ENCODE measurements at regions not wholly inside any gene's neighbourhood (a gene's known extent, or its start where the extent isn't known, plus 50 kb on each side); places are given as distances from the start of the nearest gene placed in this dataset.
A peak's percentile ranks its signal among the peaks of the same experiment; 100 is the strongest.

- ATAC-seq (ENCODE audit: low FRiP score), result no peak
- TF ChIP-seq, protein P1, sequence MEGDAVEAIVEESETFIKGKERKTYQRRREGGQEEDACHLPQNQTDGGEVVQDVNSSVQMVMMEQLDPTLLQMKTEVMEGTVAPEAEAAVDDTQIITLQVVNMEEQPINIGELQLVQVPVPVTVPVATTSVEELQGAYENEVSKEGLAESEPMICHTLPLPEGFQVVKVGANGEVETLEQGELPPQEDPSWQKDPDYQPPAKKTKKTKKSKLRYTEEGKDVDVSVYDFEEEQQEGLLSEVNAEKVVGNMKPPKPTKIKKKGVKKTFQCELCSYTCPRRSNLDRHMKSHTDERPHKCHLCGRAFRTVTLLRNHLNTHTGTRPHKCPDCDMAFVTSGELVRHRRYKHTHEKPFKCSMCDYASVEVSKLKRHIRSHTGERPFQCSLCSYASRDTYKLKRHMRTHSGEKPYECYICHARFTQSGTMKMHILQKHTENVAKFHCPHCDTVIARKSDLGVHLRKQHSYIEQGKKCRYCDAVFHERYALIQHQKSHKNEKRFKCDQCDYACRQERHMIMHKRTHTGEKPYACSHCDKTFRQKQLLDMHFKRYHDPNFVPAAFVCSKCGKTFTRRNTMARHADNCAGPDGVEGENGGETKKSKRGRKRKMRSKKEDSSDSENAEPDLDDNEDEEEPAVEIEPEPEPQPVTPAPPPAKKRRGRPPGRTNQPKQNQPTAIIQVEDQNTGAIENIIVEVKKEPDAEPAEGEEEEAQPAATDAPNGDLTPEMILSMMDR (IDR thresholded peaks at IDR 0.05), result no peak
- DNase-seq (ENCODE audit: low spot score), result no peak
These were observed 64.3 kb upstream of the IER5L start for GRCh38 chr9:129242191-129242941.

GRCh38 chr9:129241725-129242124 is 63.7 kb upstream of the IER5L start:
- DNase-seq (ENCODE audit: low spot score) (no peak), ATAC-seq (ENCODE audit: low FRiP score) (no peak)
- TF ChIP-seq, protein P1 (IDR thresholded peaks at IDR 0.05), result no peak

DNA sequence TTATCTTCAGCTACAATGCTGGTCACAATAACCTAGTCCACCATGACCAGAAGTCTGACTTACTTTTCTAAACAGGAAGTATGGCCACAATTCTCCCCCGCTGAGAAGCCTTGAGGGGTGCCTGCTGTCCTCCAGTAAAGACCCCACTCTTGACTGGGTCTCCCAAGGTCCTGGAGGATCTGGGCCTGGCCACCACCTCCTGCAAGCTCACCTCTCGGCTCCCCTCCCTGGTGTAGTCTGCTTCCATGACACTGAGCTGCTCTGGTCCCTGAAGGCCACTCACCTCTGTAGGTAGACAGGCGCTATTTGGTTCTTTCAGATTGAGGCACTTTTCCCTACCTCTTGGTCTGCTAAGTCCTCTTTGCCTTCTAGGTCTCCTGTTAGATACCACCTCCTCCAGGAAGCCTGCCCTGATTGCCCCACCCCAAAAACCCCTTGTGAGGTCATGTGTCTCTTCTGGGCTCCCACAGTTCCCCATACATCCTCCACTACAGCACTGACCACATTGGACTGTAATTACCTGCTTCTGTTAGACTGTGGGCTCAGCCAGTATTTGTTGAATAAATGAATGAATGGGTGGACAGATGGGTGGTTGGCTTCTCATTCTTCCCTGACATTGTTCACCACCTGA is 62.6 kb upstream of the IER5L start:
- DNase-seq (ENCODE audit: low spot score) (no peak), ATAC-seq (ENCODE audit: low FRiP score) (no peak)
- TF ChIP-seq, protein P1 (IDR thresholded peaks at IDR 0.05), result no peak

- ATAC-seq (ENCODE audit: low FRiP score), result no peak
These were observed 62.0 kb upstream of the IER5L start for GRCh38 chr9:129239946-129240490.

DNA sequence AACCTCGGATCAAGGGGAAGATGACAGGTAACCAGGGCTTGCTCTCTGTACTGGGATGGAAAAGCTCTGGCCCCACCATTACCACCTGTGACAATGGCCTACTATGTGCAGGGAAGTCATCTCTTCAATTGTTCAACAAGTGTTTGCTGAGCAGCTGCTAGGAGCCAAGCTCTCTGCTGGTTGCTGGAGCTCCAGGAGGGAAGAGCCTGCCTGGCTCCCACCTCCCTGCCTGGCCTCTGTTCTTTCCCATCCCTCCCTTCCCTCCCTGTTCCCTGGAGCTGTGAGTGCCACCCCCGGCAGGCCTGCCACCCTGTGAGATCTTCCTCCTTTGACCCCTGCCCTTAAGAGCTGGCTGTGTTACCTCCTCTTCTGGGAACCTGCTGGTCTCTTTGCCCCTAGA is 59.7 kb upstream of the IER5L start:
- ATAC-seq (ENCODE audit: low FRiP score), result no peak

More at GRCh38 chr9:129239946-129240490, 62.0 kb upstream of the IER5L start:
- TF ChIP-seq, protein P1 (IDR thresholded peaks at IDR 0.05), result no peak
- no peak for DNase-seq (ENCODE audit: low spot score)

DNA sequence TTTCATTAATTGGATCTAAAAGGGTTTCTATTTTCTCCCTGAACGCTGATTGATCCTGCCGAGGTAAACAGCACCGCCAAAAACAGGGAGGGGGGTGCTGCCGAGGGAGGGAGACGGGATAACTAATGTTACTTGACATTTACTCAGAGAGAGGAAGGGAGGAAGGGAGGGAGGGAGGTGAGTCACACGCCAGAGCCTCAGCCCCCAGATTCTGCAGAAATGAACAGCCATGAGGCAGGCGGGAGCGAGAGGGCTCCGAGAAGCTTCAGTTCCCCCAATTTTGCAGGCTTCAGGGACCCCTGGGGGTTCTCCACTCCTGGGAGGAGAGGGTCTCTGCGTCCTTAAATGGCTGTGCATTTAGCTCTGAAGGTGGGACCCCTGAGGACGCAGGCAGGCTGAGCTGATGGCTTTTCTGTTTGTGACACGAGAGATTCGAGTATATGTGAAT is 59.1 kb upstream of the IER5L start:
- ATAC-seq (ENCODE audit: low FRiP score) (peak; percentile 86), DNase-seq (ENCODE audit: low spot score) (no peak)
- TF ChIP-seq, protein P1 (IDR thresholded peaks at IDR 0.05), result no peak

More for the DNA sequence above, 59.7 kb upstream of the IER5L start:
- no peak for DNase-seq (ENCODE audit: low spot score)
- TF ChIP-seq, protein P1 (IDR thresholded peaks at IDR 0.05), result no peak
